Liver (tissue), 8 donors: ENCODE measurements at regions not wholly inside any gene's neighbourhood (a gene's known extent, or its start where the extent isn't known, plus 50 kb on each side); places are given as distances from the start of the nearest gene placed in this dataset.

Source experiments
- DNase-seq: peaks from one replicate; pipeline ENCODE4 v3.0.0-alpha.2; 2017; ENCODE audit warnings: low spot score
- H3K27ac ChIP-seq, 2 donors: one replicate each; pipeline ENCODE4 v1.7.0; 2013; ENCODE audit warnings: inconsistent platforms in 2 of 2, low read length in 2 of 2, control low read depth in 1 of 2, low read depth in 1 of 2, mild to moderate bottlenecking in 1 of 2
- H3K27me3 ChIP-seq, 4 donors: one replicate each; pipeline versions ENCODE4 v1.6.1 to v1.7.0; 2013; ENCODE audit warnings: low read length in 3 of 4, inconsistent platforms in 1 of 4, mild to moderate bottlenecking in 1 of 4, moderate library complexity in 1 of 4; ENCODE audit not compliant: control insufficient read depth in 4 of 4, insufficient read depth in 4 of 4
- H3K36me3 ChIP-seq, 4 donors: one replicate each; pipeline versions ENCODE4 v1.6.1 to v1.7.0; 2013; ENCODE audit warnings: low read length in 3 of 4, mild to moderate bottlenecking in 3 of 4, low read depth in 1 of 4, moderate library complexity in 1 of 4; ENCODE audit not compliant: control insufficient read depth in 4 of 4, insufficient read depth in 3 of 4
- H3K4me1 ChIP-seq, 4 donors: one replicate each; pipeline versions ENCODE4 v1.6.1 to v1.7.0; 2013; ENCODE audit warnings: low read length in 3 of 4, mild to moderate bottlenecking in 3 of 4, moderate library complexity in 1 of 4; ENCODE audit not compliant: control insufficient read depth in 4 of 4, insufficient read depth in 4 of 4
- H3K4me3 ChIP-seq, 3 donors: one replicate each; pipeline versions ENCODE4 v1.6.1 to v1.7.0; 2013; ENCODE audit warnings: low read length in 3 of 3, control low read depth in 1 of 3, low read depth in 1 of 3, mild to moderate bottlenecking in 1 of 3
- H3K9ac ChIP-seq, 2 donors: one replicate each; pipeline ENCODE4 v1.7.0; 2013; ENCODE audit warnings: low read length in 2 of 2, mild to moderate bottlenecking in 2 of 2, moderate library complexity in 2 of 2, control low read depth in 1 of 2, low read depth in 1 of 2
- H3K9me3 ChIP-seq, 4 donors: one replicate each; pipeline versions ENCODE4 v1.6.1 to v1.7.0; 2013; ENCODE audit warnings: low read length in 3 of 4; ENCODE audit not compliant: control insufficient read depth in 4 of 4
- CTCF ChIP-seq: fragments of 150-350 bp; IDR thresholded peaks from 2 replicates; pipeline ENCODE4 v1.5.1; 2017; ENCODE audit warnings: improper control_type of control experiment, low read depth, low read length; ENCODE audit not compliant: missing input control
- EGR1 ChIP-seq, 2 donors: IDR thresholded peaks; 2 replicates each; pipeline ENCODE4 v1.6.1; 2016 to 2018; ENCODE audit warnings: antibody characterized with exemption in 2 of 2, low read depth in 2 of 2
- FOXA1 ChIP-seq: IDR thresholded peaks from 2 replicates; pipeline ENCODE4 v1.6.1; 2016; ENCODE audit warnings: antibody characterized with exemption
- FOXA2 ChIP-seq: IDR thresholded peaks from 2 replicates; pipeline ENCODE4 v1.6.1; 2016; ENCODE audit warnings: antibody characterized with exemption
- GABPA ChIP-seq, 2 donors: IDR thresholded peaks in 1 of 2; conservative IDR thresholded peaks in 1 of 2; 2 replicates each; pipeline ENCODE4 v1.6.1; 2016; ENCODE audit warnings: antibody characterized with exemption in 2 of 2, mild to moderate bottlenecking in 1 of 2, moderate library complexity in 1 of 2
- HNF4G ChIP-seq: IDR thresholded peaks from 2 replicates; pipeline ENCODE4 v1.6.1; 2016; ENCODE audit warnings: antibody characterized with exemption
- JUND ChIP-seq, 2 donors: IDR thresholded peaks; 2 replicates each; pipeline ENCODE4 v1.6.1; 2016; ENCODE audit warnings: antibody characterized with exemption in 2 of 2
- NR2F2 ChIP-seq: IDR thresholded peaks from 2 replicates; pipeline ENCODE4 v1.6.1; 2016; ENCODE audit warnings: antibody characterized with exemption
- RAD21 ChIP-seq, 2 donors: IDR thresholded peaks; 2 replicates each; pipeline ENCODE4 v1.6.1; 2016; ENCODE audit warnings: antibody characterized with exemption in 2 of 2, mild to moderate bottlenecking in 2 of 2
- RXRA ChIP-seq, 2 donors: IDR thresholded peaks; 2 replicates each; pipeline ENCODE4 v1.6.1; 2017 to 2018; ENCODE audit warnings: antibody characterized with exemption in 2 of 2, mild to moderate bottlenecking in 1 of 2
- TAF1 ChIP-seq: conservative IDR thresholded peaks from 2 replicates; pipeline ENCODE4 v1.6.1; 2016; ENCODE audit warnings: antibody characterized with exemption, mild to moderate bottlenecking
- YY1 ChIP-seq: IDR thresholded peaks from 2 replicates; pipeline ENCODE4 v1.6.1; 2016; ENCODE audit warnings: antibody characterized with exemption, mild to moderate bottlenecking
- WGBS: extraction: QIAGEN DNeasy Blood & Tissue Kit; methylation state at CpG from one replicate; pipeline ENCODE4 v1.1.7; 2013; 5-methylcytosine and 5-hydroxymethylcytosine counted together
- TF ChIP-seq, protein P1 (sequence below): IDR thresholded peaks from 2 replicates; pipeline ENCODE4 v1.6.1; 2016; ENCODE audit warnings: antibody characterized with exemption, mild to moderate bottlenecking
- TF ChIP-seq, protein P2 (sequence below): IDR thresholded peaks from 2 replicates; pipeline ENCODE4 v1.6.1; 2016; ENCODE audit warnings: antibody characterized with exemption
- TF ChIP-seq, protein P3 (sequence below): IDR thresholded peaks from 2 replicates; pipeline ENCODE4 v1.6.1; 2016; ENCODE audit warnings: antibody characterized with exemption
- donor health status: healthy.
- donor health status: healthy.
- donor health status: healthy.
- donor health status: healthy.
- donor health status: healthy.

DNA sequence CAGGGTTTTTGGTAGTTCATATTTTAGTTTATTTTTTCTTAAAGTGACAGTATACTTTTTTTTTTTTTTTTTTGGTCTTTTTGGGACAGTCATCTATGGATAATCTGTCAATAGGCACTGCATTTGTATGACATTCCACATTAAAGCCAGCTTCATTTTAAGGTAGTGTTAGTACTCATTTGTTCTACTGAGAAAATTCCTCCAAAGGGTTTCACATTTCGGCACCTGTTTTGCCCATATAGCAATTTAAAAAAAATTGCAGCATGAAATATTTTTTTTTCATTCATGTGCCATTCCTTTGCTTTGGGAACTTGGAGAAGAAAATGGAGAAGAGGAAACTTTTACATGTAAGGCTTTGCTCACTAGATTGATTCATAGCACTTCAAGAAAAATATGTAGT, 276.3 kb upstream of the TCF4 start:
- H3K27me3 ChIP-seq, result no peaks in the 10 kb centered on the region
- no peak overlapping the region for H3K27ac ChIP-seq
- H3K4me3 ChIP-seq, result no peak overlapping the region
- TF ChIP-seq CTCF (no peak), YY1 (no peak), GABPA (IDR thresholded peaks at IDR 0.05 in 1 of 2, conservative IDR thresholded peaks at IDR 0.05 in 1 of 2) (no peak), FOXA1 (no peak), RXRA (IDR thresholded peaks at IDR 0.05) (no peak), JUND (IDR thresholded peaks at IDR 0.05) (no peak), RAD21 (IDR thresholded peaks at IDR 0.05) (no peak), HNF4G (no peak), TAF1 (no peak), FOXA2 (no peak), NR2F2 (no peak), EGR1 (IDR thresholded peaks at IDR 0.05; ENCODE audit: low read depth in 2 of 2) (no peak)
- TF ChIP-seq, protein P1, sequence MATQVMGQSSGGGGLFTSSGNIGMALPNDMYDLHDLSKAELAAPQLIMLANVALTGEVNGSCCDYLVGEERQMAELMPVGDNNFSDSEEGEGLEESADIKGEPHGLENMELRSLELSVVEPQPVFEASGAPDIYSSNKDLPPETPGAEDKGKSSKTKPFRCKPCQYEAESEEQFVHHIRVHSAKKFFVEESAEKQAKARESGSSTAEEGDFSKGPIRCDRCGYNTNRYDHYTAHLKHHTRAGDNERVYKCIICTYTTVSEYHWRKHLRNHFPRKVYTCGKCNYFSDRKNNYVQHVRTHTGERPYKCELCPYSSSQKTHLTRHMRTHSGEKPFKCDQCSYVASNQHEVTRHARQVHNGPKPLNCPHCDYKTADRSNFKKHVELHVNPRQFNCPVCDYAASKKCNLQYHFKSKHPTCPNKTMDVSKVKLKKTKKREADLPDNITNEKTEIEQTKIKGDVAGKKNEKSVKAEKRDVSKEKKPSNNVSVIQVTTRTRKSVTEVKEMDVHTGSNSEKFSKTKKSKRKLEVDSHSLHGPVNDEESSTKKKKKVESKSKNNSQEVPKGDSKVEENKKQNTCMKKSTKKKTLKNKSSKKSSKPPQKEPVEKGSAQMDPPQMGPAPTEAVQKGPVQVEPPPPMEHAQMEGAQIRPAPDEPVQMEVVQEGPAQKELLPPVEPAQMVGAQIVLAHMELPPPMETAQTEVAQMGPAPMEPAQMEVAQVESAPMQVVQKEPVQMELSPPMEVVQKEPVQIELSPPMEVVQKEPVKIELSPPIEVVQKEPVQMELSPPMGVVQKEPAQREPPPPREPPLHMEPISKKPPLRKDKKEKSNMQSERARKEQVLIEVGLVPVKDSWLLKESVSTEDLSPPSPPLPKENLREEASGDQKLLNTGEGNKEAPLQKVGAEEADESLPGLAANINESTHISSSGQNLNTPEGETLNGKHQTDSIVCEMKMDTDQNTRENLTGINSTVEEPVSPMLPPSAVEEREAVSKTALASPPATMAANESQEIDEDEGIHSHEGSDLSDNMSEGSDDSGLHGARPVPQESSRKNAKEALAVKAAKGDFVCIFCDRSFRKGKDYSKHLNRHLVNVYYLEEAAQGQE, result no peak
- TF ChIP-seq, protein P2, sequence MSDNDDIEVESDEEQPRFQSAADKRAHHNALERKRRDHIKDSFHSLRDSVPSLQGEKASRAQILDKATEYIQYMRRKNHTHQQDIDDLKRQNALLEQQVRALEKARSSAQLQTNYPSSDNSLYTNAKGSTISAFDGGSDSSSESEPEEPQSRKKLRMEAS, result no peak
- TF ChIP-seq, protein P3, sequence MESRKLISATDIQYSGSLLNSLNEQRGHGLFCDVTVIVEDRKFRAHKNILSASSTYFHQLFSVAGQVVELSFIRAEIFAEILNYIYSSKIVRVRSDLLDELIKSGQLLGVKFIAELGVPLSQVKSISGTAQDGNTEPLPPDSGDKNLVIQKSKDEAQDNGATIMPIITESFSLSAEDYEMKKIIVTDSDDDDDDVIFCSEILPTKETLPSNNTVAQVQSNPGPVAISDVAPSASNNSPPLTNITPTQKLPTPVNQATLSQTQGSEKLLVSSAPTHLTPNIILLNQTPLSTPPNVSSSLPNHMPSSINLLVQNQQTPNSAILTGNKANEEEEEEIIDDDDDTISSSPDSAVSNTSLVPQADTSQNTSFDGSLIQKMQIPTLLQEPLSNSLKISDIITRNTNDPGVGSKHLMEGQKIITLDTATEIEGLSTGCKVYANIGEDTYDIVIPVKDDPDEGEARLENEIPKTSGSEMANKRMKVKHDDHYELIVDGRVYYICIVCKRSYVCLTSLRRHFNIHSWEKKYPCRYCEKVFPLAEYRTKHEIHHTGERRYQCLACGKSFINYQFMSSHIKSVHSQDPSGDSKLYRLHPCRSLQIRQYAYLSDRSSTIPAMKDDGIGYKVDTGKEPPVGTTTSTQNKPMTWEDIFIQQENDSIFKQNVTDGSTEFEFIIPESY, result no peak
- no peaks in the 10 kb centered on the region for H3K9me3 ChIP-seq
- H3K4me1 ChIP-seq, result no peaks in the 10 kb centered on the region
- no peaks in the 10 kb centered on the region for H3K36me3 ChIP-seq
- H3K9ac ChIP-seq, result no peak overlapping the region
- no peak for DNase-seq
- 43% methylated on average over 1 of the region's 1 CpG for WGBS

DNA sequence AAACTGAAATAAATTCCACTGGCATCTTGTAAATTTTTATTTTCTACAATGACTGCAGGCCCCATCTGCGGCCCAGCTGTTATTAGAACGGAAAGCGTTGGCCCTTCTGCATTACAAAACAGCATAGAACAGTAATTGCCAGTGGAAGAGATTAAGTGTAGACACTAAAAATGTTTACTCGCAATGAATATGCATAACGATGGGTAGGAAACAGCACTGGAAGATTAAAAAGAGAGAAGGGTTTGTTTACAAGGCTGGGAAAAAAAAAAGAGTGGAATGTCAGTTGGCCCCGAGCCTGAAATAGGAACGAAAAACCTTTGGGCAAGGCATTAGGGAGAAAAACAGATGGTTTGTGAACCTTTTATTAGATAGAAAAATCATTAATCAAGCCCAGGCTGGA, 275.9 kb upstream of the TCF4 start:
- H3K36me3 ChIP-seq, result no peaks in the 10 kb centered on the region
- 65% methylated on average over 7 of the region's 7 CpGs for WGBS
- H3K4me1 ChIP-seq, result no peaks in the 10 kb centered on the region
- TF ChIP-seq TAF1 (no peak), RAD21 (IDR thresholded peaks at IDR 0.05) (peak in 1 of 2 donors; percentile 7)
- H3K9ac ChIP-seq, result no peak overlapping the region
- H3K4me3 ChIP-seq, result no peak overlapping the region
- no peaks in the 10 kb centered on the region for H3K27me3 ChIP-seq
- H3K27ac ChIP-seq, result no peak overlapping the region
- DNase-seq, result no peak
- H3K9me3 ChIP-seq, result no peaks in the 10 kb centered on the region
